DMS153 (cell line): ENCODE measurements at regions not wholly inside any gene's neighbourhood (a gene's known extent, or its start where the extent isn't known, plus 50 kb on each side); places are given as distances from the start of the nearest gene placed in this dataset.

Source experiments
- DNase-seq: peaks from one replicate; lab custom pipeline; 2025; lab: John Stamatoyannopoulos, UW

DNA sequence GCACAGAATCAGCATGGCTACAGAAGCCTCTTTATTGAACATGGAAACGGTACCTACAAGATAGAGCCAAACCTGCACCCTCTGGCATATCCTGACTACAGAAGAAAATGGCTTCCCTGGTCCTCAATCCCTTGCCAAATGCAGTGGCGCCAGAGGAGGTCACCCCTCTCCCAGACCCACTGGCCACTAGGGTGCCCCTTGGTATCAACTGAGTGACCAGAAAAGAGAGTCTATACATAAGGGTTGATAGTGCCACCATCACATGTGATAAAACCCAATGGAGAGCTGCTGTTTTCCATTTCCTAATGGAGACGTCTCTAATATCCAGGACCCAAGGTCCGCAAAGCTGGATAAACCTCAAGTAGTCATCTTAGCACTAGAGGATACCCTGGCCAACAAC is 52.7 kb upstream of the ALK start:
- DNase-seq: no peak

DNA sequence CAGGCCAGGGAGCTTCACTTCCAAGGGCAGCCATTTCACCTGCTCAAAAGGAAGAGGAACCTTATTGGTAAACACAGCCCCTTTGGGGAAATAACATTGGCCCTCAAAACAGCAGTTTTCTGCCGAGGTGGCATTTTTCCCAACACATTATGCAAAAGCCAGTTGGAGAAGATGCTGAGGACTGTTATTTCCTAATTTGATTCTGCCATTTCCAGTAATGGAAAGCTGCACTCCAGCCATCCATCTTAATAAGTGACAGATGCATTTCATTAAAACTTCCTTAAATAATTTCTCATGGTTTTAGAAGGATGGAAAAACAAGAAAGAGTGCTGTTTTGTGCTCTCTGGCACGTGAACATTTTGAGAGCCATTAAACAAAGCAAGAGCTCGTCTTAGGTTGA is 55.9 kb upstream of the ALK start:
- no peak for DNase-seq

DNA sequence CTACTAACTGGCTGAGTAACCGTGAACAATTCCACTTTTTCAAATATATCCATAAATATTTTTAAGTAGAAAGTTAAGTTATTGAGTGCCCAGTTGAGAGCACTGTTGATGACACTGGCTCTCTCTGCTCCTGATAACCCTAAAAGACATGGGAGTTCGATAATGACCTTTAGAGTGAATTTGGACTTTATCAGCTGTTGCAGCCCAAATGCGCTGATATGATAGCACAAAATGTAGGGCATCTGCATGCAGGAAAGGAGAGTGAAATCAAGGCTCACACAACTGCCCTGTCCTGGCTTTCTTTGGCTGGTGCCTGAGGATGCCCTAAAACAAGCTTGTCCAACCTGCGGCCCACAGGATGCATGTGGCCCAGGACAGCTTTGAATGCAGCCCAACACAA is 60.0 kb upstream of the ALK start:
- no peak for DNase-seq

DNA sequence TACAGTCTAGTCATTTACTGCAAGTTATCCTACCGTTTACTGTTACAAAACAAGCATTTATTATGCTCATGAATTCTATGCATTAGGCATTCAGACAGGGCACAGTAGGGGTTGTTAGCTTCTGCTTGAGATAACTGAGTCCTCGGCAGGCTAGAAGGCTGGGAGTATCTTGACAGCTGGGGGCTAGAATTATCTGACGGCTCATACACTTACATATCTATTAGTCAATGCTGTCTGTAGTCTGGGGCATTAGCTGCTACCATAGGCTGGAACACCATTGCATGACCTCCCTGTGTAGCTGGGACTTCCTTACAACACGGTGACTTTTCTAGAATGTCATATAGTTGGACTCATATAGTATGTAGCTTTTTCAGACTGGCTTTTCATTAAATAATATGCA is 61.9 kb upstream of the ALK start:
- no peak for DNase-seq

DNA sequence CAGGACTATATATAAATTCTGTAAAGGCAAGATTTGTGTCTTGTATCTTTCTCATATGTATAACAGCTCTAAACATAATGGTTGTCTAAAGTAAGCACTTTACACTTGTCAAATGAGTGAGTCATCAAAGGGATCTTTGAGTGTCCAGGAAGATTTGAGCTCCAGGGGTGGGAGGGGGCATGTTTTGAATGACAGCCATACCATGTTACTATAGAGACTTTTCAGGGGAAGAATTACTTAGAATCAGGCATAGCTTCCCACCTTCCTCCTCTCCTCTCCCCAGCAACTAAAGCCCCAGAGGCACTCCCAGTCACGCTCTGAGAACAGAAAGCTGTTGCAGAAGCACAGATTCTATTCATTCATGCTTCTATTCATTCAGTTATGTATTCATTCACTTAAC is 65.8 kb upstream of the ALK start:
- no peak for DNase-seq

DNA sequence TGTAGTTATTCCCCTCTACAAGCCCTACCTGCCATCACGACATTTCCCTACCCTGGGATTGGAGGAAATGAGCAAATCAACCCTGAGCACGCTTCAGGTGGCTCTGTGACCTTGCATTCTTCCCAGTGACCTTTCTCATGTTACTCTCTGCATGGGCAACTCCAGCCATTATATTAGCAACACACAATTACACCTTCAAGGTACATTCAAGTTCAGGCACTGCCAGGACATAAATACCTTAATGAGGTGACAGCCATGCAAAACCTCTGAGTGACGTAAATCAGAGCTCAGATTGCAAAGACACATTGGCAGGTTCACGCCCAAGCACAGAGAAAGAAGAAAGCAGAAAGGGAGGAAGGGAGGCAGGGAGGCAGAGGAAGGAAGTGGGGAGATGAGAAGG is 68.7 kb upstream of the ALK start:
- DNase-seq: no peak

DNA sequence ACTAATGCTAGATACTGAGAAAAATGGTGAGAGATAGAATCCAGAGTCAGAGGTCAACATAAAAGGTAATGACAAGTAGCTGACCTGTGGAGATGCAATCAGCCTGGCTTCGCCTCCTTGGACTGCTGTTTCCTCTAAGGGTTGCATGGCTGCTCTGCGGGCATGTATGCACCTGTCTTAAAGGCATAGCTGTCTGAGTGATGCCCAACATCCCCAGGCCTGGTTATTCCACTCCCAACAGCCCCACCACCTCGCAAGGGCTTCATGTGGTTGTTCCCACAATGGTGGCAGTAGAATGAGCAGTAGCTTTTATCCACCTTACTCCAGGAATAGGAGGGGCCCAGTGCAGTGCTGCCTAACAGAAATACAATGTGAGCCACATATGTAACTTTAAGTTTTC is 69.7 kb upstream of the ALK start:
- DNase-seq: no peak

DNA sequence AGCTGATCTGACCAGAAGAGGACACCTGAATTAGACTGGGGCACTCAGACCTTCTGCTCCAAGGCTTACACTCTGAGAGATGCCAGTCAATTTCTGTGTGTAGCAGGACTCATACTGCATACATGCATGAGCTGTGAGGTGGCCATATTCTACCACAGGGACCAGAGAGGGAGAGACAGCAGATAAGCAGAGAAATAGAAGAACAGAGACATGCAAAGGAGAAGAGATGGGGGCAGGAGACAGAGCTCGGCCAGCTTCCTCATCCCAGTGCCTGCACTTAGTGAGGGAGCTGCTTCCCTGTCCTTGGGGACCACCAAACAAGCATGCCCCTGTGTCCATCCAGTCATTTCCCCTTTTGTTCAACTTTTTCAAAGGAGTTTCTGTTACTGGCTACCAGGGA is 73.9 kb upstream of the ALK start:
- DNase-seq: no peak

DNA sequence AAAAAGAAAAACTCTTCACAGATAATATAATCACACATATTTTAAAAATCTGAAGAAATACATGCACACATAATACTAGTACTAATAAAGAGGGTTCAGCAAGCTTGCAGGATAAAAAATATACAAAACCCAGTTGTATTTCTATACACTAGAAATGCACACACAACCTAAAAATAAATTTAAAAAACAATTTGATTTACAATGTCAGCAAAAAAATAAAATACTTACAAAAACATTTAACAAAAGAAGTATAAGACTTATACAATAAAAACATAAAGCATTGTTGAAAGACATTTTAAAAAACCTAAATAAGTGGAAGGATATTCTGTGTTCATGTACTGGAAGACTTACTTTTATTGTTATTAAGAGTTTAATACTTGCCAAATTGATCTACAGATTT is 81.7 kb upstream of the ALK start:
- DNase-seq: no peak

DNA sequence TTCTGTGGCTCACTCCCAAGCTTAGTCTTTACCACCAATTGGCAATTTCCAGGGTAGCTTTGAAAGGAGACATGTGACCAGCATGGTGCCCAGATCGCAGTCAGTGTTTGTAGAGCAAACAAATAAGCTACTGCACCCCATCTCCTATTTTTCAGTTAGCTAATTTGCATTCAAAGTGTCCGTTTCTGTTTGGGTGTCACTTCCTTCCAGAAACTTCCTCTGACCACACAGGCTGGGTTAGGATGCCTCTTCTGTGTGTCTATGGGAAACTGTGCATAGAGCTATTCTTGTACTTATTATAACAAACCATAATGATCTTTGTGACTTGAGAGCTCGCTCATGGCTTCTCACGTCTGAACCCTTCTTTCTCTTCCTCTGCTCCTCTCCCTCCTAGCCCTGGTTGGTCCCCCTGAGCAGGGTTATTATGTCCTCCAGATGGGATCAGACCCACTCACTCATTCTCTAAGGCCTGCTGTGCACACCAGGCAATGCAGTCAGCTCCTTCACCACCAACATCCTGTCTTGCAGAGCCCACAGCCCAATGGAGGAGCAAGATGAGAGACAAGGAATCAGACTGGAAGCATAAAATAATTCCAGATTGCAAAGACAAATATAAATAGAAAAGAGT is 101.2 kb upstream of the ALK start:
- DNase-seq: no peak

DNA sequence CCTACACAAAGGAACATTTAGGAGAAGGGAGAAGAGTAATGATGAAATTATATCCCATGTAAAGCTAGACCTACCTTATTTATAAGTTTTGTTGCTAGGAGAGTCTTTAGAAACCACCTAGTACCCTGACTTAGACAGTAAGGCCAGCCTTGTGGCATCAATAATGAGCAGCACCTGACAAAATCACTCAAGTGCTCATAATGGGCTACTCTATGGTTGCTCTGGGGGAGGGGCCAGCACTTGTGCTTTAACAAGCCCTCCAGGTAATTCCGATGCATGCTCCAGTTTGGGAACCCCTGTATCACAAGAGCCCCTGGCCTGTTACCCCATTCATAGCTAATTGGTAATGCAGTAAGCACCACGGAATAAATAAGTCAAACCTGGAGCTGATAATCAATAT is 102.9 kb upstream of the ALK start:
- no peak for DNase-seq

DNA sequence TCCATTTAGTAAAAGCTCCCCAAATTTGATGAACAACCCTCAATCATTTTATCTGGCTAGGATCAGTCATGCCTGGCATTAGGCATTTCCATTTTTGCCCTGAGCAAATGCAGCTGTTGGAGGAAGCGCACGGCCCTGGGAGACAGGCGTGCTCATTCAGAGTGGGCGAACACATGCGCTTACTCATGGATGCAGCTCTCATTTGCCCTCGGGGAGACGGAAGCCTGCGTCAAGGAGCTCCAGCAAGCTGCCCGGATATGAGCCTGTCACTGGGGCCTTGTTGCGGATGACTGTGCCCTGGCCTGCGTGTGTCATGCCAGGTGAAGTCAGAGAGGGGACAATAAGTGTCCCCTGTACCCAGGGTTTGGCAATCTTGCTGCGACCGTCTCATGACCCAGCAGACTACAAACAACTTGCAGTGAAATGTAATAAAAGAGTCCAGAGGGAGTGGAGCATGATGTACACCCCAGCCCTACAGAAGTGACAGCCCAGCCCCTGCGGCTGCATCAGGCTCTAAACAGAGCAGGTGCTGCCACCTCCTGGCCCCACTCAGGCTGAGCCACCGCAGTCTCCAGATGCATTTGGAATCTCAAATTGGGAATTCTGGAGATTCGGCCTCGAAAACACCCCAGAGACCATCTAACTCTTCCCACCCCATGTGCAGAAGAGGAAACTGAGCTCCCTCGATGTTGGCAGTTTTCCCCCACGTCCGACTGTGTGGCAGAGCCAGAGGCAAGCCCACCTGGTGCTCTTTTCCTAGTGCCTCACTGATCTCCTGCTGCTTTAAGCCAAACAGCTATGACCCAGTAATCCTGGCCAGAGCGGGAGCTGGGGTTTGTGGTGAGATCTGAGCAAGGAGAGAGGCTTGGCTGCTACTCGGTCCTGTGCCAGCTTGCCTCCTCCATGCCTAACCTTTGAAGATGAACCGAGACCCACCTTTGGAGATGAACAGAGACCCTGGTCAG is 105.0 kb upstream of the ALK start:
- DNase-seq: no peak

DNA sequence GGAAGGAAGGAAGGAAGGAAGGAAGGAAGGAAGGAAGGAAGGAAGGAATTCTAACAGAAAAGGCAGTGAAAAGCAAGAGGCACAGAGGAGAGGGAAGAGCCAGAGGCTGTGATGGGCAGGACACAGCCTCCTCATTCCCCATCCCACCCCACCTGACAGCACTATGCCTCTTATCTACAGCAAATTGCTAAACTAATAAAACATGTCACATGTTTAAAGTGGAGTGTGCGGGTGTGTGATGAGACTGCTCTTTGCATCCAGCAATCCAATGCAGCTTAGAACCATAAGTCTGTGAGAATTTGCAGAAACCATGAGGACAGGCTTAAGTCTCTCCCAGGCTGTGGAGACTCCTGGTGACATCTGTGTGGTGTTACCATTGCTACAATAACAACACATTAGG is 108.4 kb upstream of the ALK start:
- no peak for DNase-seq

DNA sequence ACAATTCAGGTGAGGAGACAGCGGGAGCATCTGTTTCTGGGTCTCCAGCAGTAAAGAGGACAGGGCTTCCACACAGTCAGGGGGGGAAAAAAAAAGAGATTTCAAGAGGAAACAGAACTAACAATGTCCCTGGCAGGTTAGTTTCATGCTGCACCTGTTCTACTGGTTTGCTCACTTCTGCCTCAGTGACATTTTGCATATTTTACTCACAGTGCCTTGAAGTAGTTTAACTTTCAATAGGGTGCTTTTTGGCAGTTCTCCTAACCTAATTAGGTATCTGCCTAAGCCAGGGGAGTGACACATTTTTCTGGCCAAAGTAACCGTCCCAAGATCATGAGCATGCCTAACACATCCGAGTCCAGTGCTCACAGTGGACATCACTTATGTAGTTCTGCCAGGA is 109.0 kb upstream of the ALK start:
- no peak for DNase-seq

DNA sequence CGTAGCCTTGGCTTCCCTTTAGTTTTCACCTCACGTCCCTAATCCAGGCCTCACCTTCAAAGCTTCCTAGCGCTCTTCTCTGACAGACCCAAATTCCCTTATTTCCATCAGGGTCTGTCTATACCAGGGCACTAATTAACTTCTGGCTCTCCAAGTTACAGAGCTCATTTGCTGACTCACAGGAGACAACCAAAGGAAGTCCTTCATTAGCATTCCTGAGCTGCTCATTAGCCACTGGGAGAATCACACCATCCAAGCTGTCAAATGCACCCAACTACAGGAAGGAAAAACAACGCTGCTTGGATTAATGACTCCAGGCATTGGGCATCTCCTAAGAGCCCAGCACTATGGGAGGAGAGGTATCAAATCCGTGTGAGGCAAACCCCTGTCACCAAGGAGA is 109.8 kb upstream of the ALK start:
- DNase-seq: no peak

DNA sequence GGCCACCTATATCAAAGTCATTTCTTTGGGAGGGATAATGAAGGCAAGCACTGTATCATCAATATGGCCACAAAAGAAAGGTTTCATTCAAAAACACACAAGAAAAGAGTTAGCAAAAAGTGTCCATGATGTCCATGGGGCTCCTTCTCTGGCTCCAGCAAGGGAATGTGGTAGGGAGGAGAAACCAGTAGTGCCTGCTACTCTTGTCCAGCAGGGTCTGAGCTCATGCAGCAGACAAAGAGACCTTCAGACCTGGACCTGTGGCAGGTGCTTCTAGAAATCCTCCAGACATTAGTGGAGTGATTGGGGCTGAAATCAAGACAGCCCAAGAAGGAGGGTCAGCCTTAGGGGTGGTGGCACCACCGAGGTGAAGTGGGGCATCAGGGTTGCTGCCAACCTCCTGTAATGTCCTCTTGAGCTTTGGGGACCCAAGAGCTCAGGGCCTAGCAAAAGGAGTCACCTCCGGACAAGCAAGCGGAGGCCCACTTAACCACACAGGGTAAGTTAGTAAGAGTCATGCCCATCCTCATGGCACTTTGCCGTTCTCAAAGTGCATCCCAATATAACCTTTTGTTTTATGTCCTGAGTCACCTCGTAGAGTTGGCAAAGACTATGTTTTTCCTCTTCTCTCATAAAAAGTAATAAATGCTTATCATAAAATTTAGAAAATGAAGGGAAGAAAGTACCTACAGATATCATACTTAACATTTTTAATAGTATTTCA is 112.6 kb upstream of the YPEL5 start:
- no peak for DNase-seq

DNA sequence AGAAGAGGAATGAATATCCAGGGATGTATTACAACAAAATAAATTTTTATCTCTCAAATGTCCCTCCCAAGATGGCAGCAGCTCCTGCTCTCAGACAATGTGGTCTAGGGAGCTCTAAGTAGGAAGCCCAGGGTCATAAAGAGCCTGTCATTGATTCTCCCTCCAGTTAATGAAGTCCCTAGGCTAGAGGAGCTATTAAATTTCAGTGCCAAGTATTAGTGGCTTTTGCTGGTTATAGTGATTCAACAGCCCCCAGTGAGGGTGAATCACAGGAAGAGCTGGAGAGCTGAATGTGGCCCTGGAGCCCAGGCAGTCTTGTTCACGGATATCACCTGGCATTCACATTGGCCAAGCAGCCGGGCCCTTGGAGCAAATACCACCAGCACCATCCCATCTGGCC is 109.8 kb upstream of the YPEL5 start:
- DNase-seq: no peak

DNA sequence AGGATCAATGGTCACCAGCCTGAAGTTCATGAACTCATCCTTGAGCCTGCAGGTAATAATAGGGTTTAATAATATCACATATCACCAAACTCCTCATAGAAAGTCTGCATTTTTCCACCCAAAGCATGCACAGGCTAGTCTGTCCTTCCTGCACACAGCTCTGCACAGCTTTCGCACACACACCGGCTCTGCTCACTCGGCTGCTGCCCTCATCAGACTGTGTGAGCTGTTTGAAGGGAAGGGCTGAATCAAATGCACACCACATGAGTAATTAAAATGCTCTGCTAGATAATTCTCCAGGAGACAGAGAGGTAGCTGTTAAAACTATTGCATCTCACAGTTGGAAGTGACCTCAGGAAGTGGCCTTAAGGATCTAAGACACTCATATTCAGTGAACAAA is 108.4 kb upstream of the YPEL5 start:
- no peak for DNase-seq

DNA sequence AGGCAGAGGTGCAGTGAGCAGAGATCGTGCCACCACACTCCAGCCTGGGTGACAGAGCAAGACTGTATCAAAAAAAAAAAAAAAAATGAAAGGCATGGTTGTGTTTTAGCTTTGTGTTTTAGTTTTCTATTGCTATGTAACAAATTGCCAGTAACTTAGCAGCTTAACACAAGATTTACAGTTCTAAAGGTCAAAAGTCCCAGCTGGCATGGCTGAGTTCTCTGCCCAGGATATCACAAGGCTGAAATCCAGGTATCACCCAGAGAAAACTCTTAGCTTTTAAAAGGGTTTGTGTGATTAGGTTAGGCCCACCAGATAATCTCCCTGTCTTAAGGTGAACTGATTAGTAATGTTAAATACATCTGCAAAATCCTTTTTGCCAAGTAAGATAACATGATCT is 107.7 kb upstream of the YPEL5 start:
- DNase-seq: no peak

DNA sequence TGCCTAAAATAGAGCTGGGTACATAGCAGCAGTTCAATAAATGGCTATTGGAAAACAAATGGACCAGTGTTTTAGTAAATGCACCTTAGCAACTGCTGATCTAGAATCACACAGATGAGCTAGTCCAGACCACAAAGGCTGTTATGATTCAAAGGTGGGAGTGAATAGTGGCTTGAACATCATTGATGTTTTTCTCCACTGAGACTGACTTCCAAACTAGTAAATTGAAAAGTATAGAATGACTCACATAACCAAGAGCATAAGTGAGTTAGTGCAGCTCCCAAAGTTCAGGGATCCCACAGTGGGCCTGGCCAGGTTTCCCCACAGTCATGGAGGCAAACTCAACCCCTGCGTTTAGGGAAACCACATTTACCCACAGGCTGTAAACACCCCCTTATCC is 106.7 kb upstream of the YPEL5 start:
- DNase-seq: no peak

DNA sequence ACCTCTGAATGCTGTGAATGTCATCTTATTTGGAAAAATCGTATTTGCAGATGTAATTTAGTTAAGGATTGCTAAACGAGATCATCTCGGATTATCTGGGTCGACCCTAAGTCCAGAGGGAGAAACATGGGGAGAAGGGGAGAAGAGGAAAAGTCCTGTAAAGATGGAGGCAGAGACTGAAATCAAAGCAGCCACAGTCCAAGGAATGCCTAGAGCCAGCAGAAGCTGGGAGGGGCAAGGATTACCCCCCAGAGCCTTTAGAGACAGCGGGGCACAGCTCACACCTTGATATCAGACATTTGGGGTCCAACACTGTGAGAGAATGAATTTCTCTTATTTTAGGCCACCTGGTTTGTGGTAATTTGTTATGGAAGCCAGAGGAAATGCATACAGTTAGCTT is 104.9 kb upstream of the YPEL5 start:
- DNase-seq: no peak

DNA sequence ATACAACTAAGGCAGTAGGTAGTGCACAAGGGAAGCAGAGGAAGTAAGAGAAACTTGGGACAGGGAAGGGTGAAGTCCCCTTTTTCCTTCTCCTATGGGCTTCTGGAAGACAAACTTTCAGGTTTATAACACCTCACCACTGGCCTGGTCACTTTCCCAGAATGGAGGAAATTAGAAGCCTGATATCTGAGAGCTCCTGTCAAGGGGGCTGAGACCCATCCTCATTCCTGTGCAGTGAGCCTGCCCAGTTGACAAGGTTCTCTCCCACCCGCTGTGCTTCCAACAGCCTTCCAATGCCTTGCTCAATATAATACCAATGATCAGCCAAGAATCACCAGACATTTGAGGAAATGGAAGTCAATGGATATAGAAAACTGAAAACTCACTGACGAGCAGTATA is 100.4 kb upstream of the YPEL5 start:
- no peak for DNase-seq

DNA sequence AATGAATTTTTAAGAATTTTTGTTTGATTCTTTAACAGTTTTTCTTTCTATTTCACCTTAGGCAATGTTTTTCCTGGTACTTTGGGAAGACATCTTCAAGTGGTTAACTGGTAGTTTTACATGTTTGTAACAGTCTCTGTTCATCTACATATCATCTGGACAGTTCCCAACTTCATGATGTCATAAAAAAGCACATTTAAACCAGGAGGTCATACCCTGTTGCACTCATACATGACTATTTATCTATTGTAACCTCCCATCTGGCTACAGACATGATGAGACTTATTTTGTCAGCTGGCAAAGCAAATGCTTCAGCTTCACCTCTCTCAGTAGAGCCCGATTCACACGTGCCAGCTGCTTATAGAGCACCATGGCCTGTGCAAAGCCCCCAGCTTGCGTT is 99.8 kb upstream of the YPEL5 start:
- no peak for DNase-seq
